ENCODE measurements at regions not wholly inside any gene's neighbourhood (a gene's known extent, or its start where the extent isn't known, plus 50 kb on each side); places are given as distances from the start of the nearest gene placed in this dataset.

GRCh38 chr13:90798381-90798780 is 549.1 kb upstream of the MIR17HG start:
- ATAC-seq (ENCODE audit: insufficient number of reproducible peaks, low FRiP score, low read depth) (no peak), DNase-seq (ENCODE audit: low spot score) (no peak)
- no peak for TF ChIP-seq CTCF (IDR thresholded peaks at IDR 0.05)
- Histone ChIP-seq H3K4me1 (ENCODE audit: control insufficient read depth in 1 of 2, low read depth in 2 of 2) (no peaks in the 10 kb centered on the region), H3K27me3 (replicated peaks; ENCODE audit: insufficient read depth) (no peaks in the 10 kb centered on the region), H3K4me3 (no peak overlapping the region), H3K9me3 (no peaks in the 10 kb centered on the region), H3K36me3 (no peaks in the 10 kb centered on the region), H3K27ac (no peak overlapping the region)

GRCh38 chr13:90800082-90800746 is 547.3 kb upstream of the MIR17HG start:
- ATAC-seq (ENCODE audit: insufficient number of reproducible peaks, low FRiP score, low read depth) = no peak

GRCh38 chr13:90801621-90802020 is 545.9 kb upstream of the MIR17HG start:
- H3K27me3 ChIP-seq (replicated peaks; ENCODE audit: insufficient read depth) = no peaks in the 10 kb centered on the region
- no peak overlapping the region for H3K4me3 ChIP-seq
- no peak overlapping the region for H3K27ac ChIP-seq
- H3K9me3 ChIP-seq = no peaks in the 10 kb centered on the region
- no peaks in the 10 kb centered on the region for H3K36me3 ChIP-seq
- H3K4me1 ChIP-seq (ENCODE audit: control insufficient read depth in 1 of 2, low read depth in 2 of 2) = no peaks in the 10 kb centered on the region
- ATAC-seq (ENCODE audit: insufficient number of reproducible peaks, low FRiP score, low read depth) (no peak), DNase-seq (ENCODE audit: low spot score) (no peak)
- TF ChIP-seq CTCF (IDR thresholded peaks at IDR 0.05) = no peak

More at GRCh38 chr13:90800082-90800746, 547.3 kb upstream of the MIR17HG start:
- H3K27me3 ChIP-seq (replicated peaks; ENCODE audit: insufficient read depth) = no peaks in the 10 kb centered on the region
- DNase-seq (ENCODE audit: low spot score) = no peak
- H3K36me3 ChIP-seq = no peaks in the 10 kb centered on the region
- H3K9me3 ChIP-seq = no peaks in the 10 kb centered on the region
- no peak for TF ChIP-seq CTCF (IDR thresholded peaks at IDR 0.05)
- no peak overlapping the region for H3K27ac ChIP-seq
- H3K4me3 ChIP-seq = no peak overlapping the region
- no peaks in the 10 kb centered on the region for H3K4me1 ChIP-seq (ENCODE audit: control insufficient read depth in 1 of 2, low read depth in 2 of 2)

GRCh38 chr13:90803210-90803609 is 544.3 kb upstream of the MIR17HG start:
- ATAC-seq (ENCODE audit: insufficient number of reproducible peaks, low FRiP score, low read depth) (no peak), DNase-seq (ENCODE audit: low spot score) (no peak)
- H3K27ac ChIP-seq = no peak overlapping the region
- H3K27me3 ChIP-seq (replicated peaks; ENCODE audit: insufficient read depth) = no peaks in the 10 kb centered on the region
- no peak for TF ChIP-seq CTCF (IDR thresholded peaks at IDR 0.05)
- H3K4me3 ChIP-seq = no peak overlapping the region
- H3K36me3 ChIP-seq = no peaks in the 10 kb centered on the region
- no peaks in the 10 kb centered on the region for H3K9me3 ChIP-seq
- H3K4me1 ChIP-seq (ENCODE audit: control insufficient read depth in 1 of 2, low read depth in 2 of 2) = no peaks in the 10 kb centered on the region

- no peaks in the 10 kb centered on the region for H3K4me1 ChIP-seq (ENCODE audit: control insufficient read depth in 1 of 2, low read depth in 2 of 2)
- H3K27me3 ChIP-seq (replicated peaks; ENCODE audit: insufficient read depth) = no peaks in the 10 kb centered on the region
- TF ChIP-seq CTCF (IDR thresholded peaks at IDR 0.05) = no peak
- ATAC-seq (ENCODE audit: insufficient number of reproducible peaks, low FRiP score, low read depth) = no peak
- no peaks in the 10 kb centered on the region for H3K9me3 ChIP-seq
- no peaks in the 10 kb centered on the region for H3K36me3 ChIP-seq
- no peak overlapping the region for H3K27ac ChIP-seq
- H3K4me3 ChIP-seq = no peak overlapping the region
- DNase-seq (ENCODE audit: low spot score) = no peak
These were observed 541.4 kb upstream of the MIR17HG start for GRCh38 chr13:90806016-90806615.

Data from thoracic aorta (tissue), 2 donors.